ENCODE measurements at regions not wholly inside any gene's neighbourhood (a gene's known extent, or its start where the extent isn't known, plus 50 kb on each side); places are given as distances from the start of the nearest gene placed in this dataset.

GRCh38 chr6:44715925-44716324 lies 328.4 kb downstream of the CDC5L start:
- DNase-seq (ENCODE audit: low read depth) = no peak
- TF ChIP-seq CTCF (IDR thresholded peaks at IDR 0.05; ENCODE audit: insufficient read depth, low read length) = no peak
- H3K4me3 ChIP-seq (ENCODE audit: low read depth, low read length) = no peak overlapping the region

- H3K4me3 ChIP-seq (ENCODE audit: low read depth, low read length) = no peak overlapping the region
- no peak for DNase-seq (ENCODE audit: low read depth)
- no peak for TF ChIP-seq CTCF (IDR thresholded peaks at IDR 0.05; ENCODE audit: insufficient read depth, low read length)
Observed at GRCh38 chr6:44717431-44717830, 329.9 kb downstream of the CDC5L start.

GRCh38 chr6:44721954-44722578 lies 334.6 kb downstream of the CDC5L start:
- TF ChIP-seq CTCF (IDR thresholded peaks at IDR 0.05; ENCODE audit: insufficient read depth, low read length) = no peak
- no peak for DNase-seq (ENCODE audit: low read depth)
- H3K4me3 ChIP-seq (ENCODE audit: low read depth, low read length) = no peak overlapping the region

- H3K4me3 ChIP-seq (ENCODE audit: low read depth, low read length) = no peak overlapping the region
- no peak for DNase-seq (ENCODE audit: low read depth)
- no peak for TF ChIP-seq CTCF (IDR thresholded peaks at IDR 0.05; ENCODE audit: insufficient read depth, low read length)
Observed at GRCh38 chr6:44722736-44723135, 335.2 kb downstream of the CDC5L start.

- no peak for TF ChIP-seq CTCF (IDR thresholded peaks at IDR 0.05; ENCODE audit: insufficient read depth, low read length)
- H3K4me3 ChIP-seq (ENCODE audit: low read depth, low read length) = no peak overlapping the region
- DNase-seq (ENCODE audit: low read depth) = no peak
Observed at GRCh38 chr6:44723439-44724197, 336.1 kb downstream of the CDC5L start.

GRCh38 chr6:44725070-44725469 lies 337.6 kb downstream of the CDC5L start:
- H3K4me3 ChIP-seq (ENCODE audit: low read depth, low read length) = no peak overlapping the region
- DNase-seq (ENCODE audit: low read depth) = no peak
- TF ChIP-seq CTCF (IDR thresholded peaks at IDR 0.05; ENCODE audit: insufficient read depth, low read length) = no peak
